DMS 273 (cell line): ENCODE measurements at regions not wholly inside any gene's neighbourhood (a gene's known extent, or its start where the extent isn't known, plus 50 kb on each side); places are given as distances from the start of the nearest gene placed in this dataset.
"Not testable (repeated sequence)": the region's sequence is repeated elsewhere in the genome, so short reads cannot be mapped to it uniquely, and the experiment has no call there.

Experiments used
- DNase-seq: peaks from one replicate; lab custom pipeline; 2025; ENCODE audit not compliant: unreplicated experiment; lab: John Stamatoyannopoulos, UW

- no peak for DNase-seq
Measured at GRCh38 chr2:22406625-22407024, 978.4 kb upstream of the KLHL29 start.

GRCh38 chr2:22420076-22420475 is 964.9 kb upstream of the KLHL29 start:
- no peak for DNase-seq

- DNase-seq, result peak; percentile 82
Measured at GRCh38 chr2:22442051-22442450, 942.9 kb upstream of the KLHL29 start.

- DNase-seq, result no peak
Measured at GRCh38 chr2:22444281-22444680, 940.7 kb upstream of the KLHL29 start.

- no peak for DNase-seq
Measured at GRCh38 chr2:22449696-22450095, 935.3 kb upstream of the KLHL29 start.

- DNase-seq, result peak; percentile 14
Measured at GRCh38 chr2:22450831-22451230, 934.1 kb upstream of the KLHL29 start.

GRCh38 chr2:22454826-22455485 is 930.0 kb upstream of the KLHL29 start:
- DNase-seq, result peak; percentile 5

GRCh38 chr2:22458440-22458839 is 926.5 kb upstream of the KLHL29 start:
- DNase-seq, result no peak

- DNase-seq, result not testable (repeated sequence)
Measured at GRCh38 chr2:22475103-22475502, 909.9 kb upstream of the KLHL29 start.

GRCh38 chr2:22478329-22478728 is 906.6 kb upstream of the KLHL29 start:
- no peak for DNase-seq

- DNase-seq, result peak; percentile 87
Measured at GRCh38 chr2:22481486-22482259, 903.3 kb upstream of the KLHL29 start.

GRCh38 chr2:22483036-22483435 is 901.9 kb upstream of the KLHL29 start:
- DNase-seq, result peak; percentile 14

GRCh38 chr2:22485486-22485885 is 899.5 kb upstream of the KLHL29 start:
- DNase-seq, result no peak

GRCh38 chr2:22486343-22486742 is 898.6 kb upstream of the KLHL29 start:
- DNase-seq, result no peak

- no peak for DNase-seq
Measured at GRCh38 chr2:22487036-22487435, 897.9 kb upstream of the KLHL29 start.

- DNase-seq, result no peak
Measured at GRCh38 chr2:22487541-22487940, 897.4 kb upstream of the KLHL29 start.

GRCh38 chr2:22491442-22491841 is 893.5 kb upstream of the KLHL29 start:
- DNase-seq, result no peak

- no peak for DNase-seq
Measured at GRCh38 chr2:22494156-22494555, 890.8 kb upstream of the KLHL29 start.

- no peak for DNase-seq
Measured at GRCh38 chr2:22497064-22497463, 887.9 kb upstream of the KLHL29 start.

- peak; percentile 10 for DNase-seq
Measured at GRCh38 chr2:22497789-22498188, 887.2 kb upstream of the KLHL29 start.

GRCh38 chr2:22499082-22499839 is 885.7 kb upstream of the KLHL29 start:
- DNase-seq, result peak; percentile 40

- peak; percentile 3 for DNase-seq
Measured at GRCh38 chr2:22500555-22500935, 884.4 kb upstream of the KLHL29 start.
